Retinal pigment epithelial cell (primary cell): ENCODE measurements at regions not wholly inside any gene's neighbourhood (a gene's known extent, or its start where the extent isn't known, plus 50 kb on each side); places are given as distances from the start of the nearest gene placed in this dataset.

Experiments used
- DNase-seq: peaks from one replicate; pipeline ENCODE4 v3.0.0-alpha.2; 2010; ENCODE audit warnings: low read depth
- H3K4me3 ChIP-seq: 2 replicates; pipeline ENCODE4 v1.5.1; 2011; ENCODE audit warnings: mild to moderate bottlenecking, low read length, control low read depth, moderate library complexity
- TF ChIP-seq, protein P1 (sequence below): conservative IDR thresholded peaks from 2 replicates; pipeline ENCODE4 v1.5.1; 2011; ENCODE audit warnings: low read depth, low read length, control low read depth, inconsistent platforms

DNA sequence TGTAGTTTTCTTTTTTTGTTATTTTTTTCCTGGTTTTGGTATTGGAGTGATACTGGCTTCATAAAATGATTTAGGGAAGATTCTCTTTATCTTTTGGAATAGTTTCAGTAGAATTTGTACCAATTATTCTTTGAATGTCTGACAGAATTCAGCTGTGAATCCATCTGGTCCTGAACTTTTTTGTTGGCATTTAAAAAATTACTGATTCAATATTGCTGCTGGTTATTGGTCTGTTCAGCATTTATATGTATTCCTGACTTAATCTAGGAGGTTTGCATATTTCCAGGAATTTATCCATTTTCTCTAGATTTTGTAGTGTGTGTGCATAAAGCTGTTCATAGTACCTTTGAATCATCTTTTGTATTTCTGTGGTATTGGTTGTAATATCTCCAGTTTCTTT, 100.2 kb downstream of the NXNL2 start:
- DNase-seq, result no peak
- TF ChIP-seq, protein P1, sequence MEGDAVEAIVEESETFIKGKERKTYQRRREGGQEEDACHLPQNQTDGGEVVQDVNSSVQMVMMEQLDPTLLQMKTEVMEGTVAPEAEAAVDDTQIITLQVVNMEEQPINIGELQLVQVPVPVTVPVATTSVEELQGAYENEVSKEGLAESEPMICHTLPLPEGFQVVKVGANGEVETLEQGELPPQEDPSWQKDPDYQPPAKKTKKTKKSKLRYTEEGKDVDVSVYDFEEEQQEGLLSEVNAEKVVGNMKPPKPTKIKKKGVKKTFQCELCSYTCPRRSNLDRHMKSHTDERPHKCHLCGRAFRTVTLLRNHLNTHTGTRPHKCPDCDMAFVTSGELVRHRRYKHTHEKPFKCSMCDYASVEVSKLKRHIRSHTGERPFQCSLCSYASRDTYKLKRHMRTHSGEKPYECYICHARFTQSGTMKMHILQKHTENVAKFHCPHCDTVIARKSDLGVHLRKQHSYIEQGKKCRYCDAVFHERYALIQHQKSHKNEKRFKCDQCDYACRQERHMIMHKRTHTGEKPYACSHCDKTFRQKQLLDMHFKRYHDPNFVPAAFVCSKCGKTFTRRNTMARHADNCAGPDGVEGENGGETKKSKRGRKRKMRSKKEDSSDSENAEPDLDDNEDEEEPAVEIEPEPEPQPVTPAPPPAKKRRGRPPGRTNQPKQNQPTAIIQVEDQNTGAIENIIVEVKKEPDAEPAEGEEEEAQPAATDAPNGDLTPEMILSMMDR, result no peak
- no peak overlapping the region for H3K4me3 ChIP-seq

DNA sequence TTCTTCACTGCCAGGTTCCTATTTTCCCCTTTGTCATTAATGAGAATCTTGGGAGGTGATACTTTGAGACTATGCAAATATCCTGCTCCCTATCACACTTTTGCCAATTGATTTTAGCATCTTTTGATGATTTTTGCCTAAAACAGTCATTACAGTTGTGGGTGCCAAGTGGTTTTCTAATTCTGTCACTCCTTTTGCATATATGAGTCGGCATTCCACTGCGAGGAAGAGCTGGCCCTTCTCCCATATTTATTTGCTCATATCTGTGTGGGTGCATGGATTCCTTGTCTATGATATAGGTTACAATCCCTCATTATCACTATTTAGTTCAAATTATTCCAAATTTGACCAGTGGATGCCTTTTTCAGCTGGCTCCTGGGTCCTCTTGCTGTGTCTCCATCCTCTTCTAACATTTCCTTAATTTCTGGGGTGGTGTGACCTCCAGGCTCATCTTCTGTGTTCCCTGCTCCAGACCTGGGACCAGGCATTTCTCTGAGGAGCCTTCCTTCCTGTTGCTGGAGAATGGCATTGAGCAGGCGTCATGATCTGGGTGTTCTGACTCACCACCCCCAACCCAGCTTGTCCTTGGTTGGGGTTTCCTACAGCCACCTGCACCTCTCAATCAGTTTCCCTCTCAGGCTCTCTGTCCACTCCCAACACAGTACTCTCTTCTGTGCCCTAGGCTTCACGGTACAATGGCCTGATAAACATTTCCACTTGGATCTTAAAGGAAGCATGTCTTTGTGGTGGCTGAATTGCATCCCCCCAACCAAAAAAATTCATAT, 106.7 kb downstream of the NXNL2 start:
- no peak overlapping the region for H3K4me3 ChIP-seq
- no peak for DNase-seq
- TF ChIP-seq, protein P1, result no peak

DNA sequence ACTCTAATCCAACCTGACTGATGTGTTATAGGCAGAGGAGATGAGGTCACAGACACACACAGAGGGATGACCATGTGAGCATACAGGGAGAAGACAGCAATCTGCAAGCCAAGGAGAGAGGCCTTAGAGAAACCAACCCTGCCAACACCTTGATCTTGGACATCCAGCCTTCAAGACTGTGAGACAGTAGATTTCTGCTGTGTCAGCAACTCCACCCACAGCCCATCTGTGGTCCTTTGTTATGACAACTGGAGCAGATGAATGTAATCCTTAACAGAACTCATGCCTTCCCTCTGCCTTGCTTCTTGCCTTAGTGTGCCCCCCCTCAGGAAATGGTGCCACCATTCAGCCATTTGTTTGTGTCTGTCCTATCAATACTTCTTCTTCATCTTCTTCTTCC, 107.4 kb downstream of the NXNL2 start:
- TF ChIP-seq, protein P1, result no peak
- no peak for DNase-seq
- H3K4me3 ChIP-seq, result no peak overlapping the region

DNA sequence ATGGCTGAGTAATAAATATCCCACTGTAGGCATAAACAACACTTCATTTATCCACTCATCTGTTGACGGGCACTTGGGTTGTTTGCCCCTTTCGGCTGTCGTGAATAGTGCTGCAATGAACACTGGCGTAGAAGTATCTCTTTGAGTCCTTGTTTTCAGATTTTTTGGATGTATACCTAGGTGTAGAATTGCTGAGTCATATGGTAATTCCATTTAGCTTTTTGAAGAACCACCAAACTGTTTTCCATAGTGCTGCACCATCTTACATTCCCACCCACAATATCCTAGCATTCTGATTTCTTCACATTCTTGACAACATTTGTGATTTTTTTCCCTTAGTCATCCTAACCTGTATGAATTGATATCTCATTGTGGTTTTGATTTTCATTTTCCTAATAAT, 109.0 kb downstream of the NXNL2 start:
- DNase-seq, result no peak
- TF ChIP-seq, protein P1, result no peak
- H3K4me3 ChIP-seq, result no peak overlapping the region

DNA sequence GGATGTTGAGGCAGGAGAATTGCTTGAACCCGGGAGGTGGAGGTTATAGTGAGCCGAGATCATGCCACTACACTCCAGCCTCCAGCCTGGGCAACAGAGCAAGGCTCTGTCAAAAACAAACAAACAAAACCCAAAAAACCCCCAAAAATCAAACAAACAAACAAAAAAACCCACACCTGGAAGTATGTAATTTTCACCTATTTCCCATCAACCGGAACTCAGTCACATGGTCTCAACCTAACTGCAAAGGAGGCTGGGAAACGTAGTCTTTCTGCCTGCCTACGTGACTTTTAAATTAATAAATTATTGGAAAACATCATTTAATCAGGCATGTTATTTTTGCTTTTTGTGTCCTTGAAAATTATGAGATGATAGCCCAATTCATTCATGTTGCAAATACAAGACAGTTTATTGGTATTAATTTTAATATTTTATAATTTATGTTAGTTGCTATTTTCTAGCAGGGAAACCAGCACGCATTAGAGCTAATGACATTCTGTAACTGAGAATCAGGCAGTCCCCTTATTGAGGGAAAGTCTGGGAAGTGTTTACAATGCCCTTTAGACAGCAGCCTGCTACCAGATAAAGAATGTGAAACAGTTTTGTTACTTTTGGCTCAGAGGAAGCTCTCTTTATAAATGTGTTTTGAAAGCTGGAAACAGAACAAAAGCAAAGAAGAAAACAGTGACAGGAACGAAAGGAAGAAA, 110.3 kb downstream of the NXNL2 start:
- TF ChIP-seq, protein P1, result no peak
- no peak overlapping the region for H3K4me3 ChIP-seq
- DNase-seq, result no peak

DNA sequence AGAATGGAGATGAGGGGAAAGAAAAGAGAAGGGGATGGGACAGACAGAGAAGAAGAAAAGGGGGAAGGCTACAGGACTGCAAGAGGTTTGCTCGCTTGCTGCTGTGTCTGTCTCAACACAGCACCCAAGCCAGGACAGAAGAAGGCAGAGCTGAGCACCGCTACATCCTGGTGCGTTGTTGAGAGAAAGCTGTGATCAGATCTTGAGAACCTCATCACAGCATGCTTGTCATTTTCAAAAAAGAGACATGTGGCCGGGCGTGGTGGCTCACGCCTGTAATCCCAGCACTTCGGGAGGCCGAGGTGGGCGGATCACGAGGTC, 110.9 kb downstream of the NXNL2 start:
- no peak overlapping the region for H3K4me3 ChIP-seq
- DNase-seq, result no peak
- TF ChIP-seq, protein P1, result no peak

DNA sequence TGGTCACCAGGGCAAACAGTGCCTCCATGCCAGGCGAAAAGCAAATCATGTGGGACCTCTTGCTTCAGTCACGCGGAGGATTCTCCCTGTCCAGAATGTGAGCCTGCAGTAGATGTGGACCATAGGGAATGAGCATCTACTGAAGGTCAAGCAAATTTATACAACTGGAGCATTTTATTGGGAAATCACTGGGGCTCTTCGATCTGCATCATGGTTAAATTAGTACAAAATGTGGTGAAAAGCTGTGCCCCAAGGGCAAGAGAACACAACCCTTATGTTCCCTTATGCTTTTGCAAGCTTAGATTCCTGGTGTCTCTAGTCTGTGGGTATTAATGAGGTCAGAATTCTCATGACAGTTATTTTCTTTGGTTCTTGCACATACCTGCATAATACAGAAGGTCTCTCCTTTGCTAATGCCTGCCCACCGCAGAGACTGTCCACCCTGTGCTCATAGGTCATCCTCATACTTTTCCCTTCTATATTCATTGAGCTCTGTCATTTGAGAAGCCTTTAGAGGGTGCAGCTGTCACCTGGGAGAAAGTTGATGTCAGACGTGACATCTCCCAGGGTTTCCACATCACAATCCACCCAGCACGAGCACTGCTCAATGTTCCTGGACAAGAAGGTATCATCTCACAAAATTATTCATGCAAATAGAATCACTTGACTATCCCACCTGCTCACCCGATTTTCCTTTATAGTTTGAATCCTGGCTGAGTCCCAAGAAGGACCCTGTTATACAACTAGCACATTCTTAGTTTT, 111.7 kb downstream of the NXNL2 start:
- TF ChIP-seq, protein P1, result no peak

More for the DNA sequence above, 111.7 kb downstream of the NXNL2 start:
- no peak for DNase-seq
- H3K4me3 ChIP-seq, result no peak overlapping the region
